Astrocyte (in vitro differentiated cells and primary cell): ENCODE measurements at regions not wholly inside any gene's neighbourhood (a gene's known extent, or its start where the extent isn't known, plus 50 kb on each side); places are given as distances from the start of the nearest gene placed in this dataset.
A peak's percentile ranks its signal among the peaks of the same experiment; 100 is the strongest.

Source experiments
- DNase-seq: peaks from one replicate; pipeline ENCODE4 v3.0.0-alpha.2; 2010; ENCODE audit warnings: low read depth
- FAIRE-seq: peaks from 2 replicates; lab custom pipeline; 2011; peaks lifted over from hg19 to GRCh38; lab: Jason Lieb, UNC
- H2AFZ ChIP-seq: 2 replicates; pipeline ENCODE4 v1.6.0; 2012; ENCODE audit warnings: low read depth, low read length, inconsistent platforms
- H3K27ac ChIP-seq: 2 replicates; pipeline ENCODE4 v1.5.1; 2011; ENCODE audit warnings: low read depth, low read length, inconsistent platforms
- H3K27me3 ChIP-seq: 2 replicates; pipeline ENCODE4 v1.6.0; 2011; ENCODE audit warnings: low read length, inconsistent platforms; ENCODE audit not compliant: insufficient read depth
- H3K36me3 ChIP-seq: 2 replicates; pipeline ENCODE4 v1.5.1; 2011; ENCODE audit warnings: low read length, inconsistent platforms; ENCODE audit not compliant: insufficient read depth
- H3K4me1 ChIP-seq: 2 replicates; pipeline ENCODE4 v1.5.1; 2011; ENCODE audit warnings: low read length, inconsistent platforms; ENCODE audit not compliant: insufficient read depth
- H3K4me2 ChIP-seq: 2 replicates; pipeline ENCODE4 v1.6.0; 2012; ENCODE audit warnings: low read length, inconsistent platforms
- H3K4me3 ChIP-seq: 2 replicates; pipeline ENCODE4 v1.5.1; 2011; ENCODE audit warnings: low read depth, mild to moderate bottlenecking, low read length, inconsistent platforms; ENCODE audit not compliant: insufficient read depth
- H3K79me2 ChIP-seq: 2 replicates; pipeline ENCODE4 v1.6.0; 2012; ENCODE audit warnings: mild to moderate bottlenecking, low read length, inconsistent platforms; ENCODE audit not compliant: insufficient read depth
- H3K9ac ChIP-seq: 2 replicates; pipeline ENCODE4 v1.6.0; 2012; ENCODE audit warnings: mild to moderate bottlenecking, low read length, inconsistent platforms
- H3K9me3 ChIP-seq: 2 replicates; pipeline ENCODE4 v1.5.1; 2012; ENCODE audit warnings: low read depth, mild to moderate bottlenecking, low read length, inconsistent platforms; ENCODE audit not compliant: insufficient read depth
- H4K20me1 ChIP-seq: 2 replicates; pipeline ENCODE4 v1.6.0; 2012; ENCODE audit warnings: low read length, inconsistent platforms; ENCODE audit not compliant: insufficient read depth
- H3K27ac Mint-ChIP-seq: one replicate; pipeline ENCODE4 v1.8.0; 2021; ENCODE audit warnings: mild to moderate bottlenecking, mixed read lengths; ENCODE audit not compliant: unreplicated experiment
- H3K27me3 Mint-ChIP-seq: one replicate; pipeline ENCODE4 v1.8.0; 2021; ENCODE audit warnings: low read depth, mixed read lengths; ENCODE audit not compliant: unreplicated experiment
- H3K36me3 Mint-ChIP-seq: one replicate; pipeline ENCODE4 v1.8.0; 2021; ENCODE audit warnings: low read depth, mixed read lengths; ENCODE audit not compliant: unreplicated experiment
- H3K4me1 Mint-ChIP-seq: one replicate; pipeline ENCODE4 v1.8.0; 2021; ENCODE audit warnings: low read depth, mixed read lengths; ENCODE audit not compliant: unreplicated experiment
- H3K4me3 Mint-ChIP-seq: one replicate; pipeline ENCODE4 v1.8.0; 2021; ENCODE audit warnings: mild to moderate bottlenecking, moderate library complexity, mixed read lengths; ENCODE audit not compliant: unreplicated experiment
- H3K9me3 Mint-ChIP-seq: one replicate; pipeline ENCODE4 v1.8.0; 2021; ENCODE audit warnings: mild to moderate bottlenecking, mixed read lengths; ENCODE audit not compliant: unreplicated experiment
- EZH2 ChIP-seq: IDR thresholded peaks from 2 replicates; pipeline ENCODE4 v1.6.1; 2012; ENCODE audit warnings: mild to moderate bottlenecking, low read length, inconsistent platforms; ENCODE audit not compliant: insufficient read depth
- TF ChIP-seq, protein P1 (sequence below): IDR thresholded peaks from 2 replicates; pipeline ENCODE4 v1.5.1; 2011; ENCODE audit warnings: low read depth, mild to moderate bottlenecking, inconsistent platforms, low read length, moderate library complexity; ENCODE audit not compliant: insufficient read depth

DNA sequence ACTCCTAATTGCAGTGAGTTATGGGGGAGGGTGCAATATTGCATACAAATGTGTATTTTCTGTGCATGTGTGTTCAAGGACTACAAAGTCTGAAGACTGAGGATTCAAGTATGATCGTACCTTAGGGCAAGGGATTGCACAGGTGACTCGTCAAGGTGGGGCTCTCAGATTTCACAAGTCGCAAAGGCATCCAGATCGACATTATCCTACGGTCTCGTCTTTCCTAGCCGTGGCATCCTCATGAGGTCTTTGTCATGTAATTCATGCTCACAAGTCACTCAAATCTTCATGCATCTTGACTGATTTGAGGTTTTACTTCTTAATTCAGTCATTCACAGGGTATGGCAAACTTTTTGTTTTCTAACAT lies 191.4 kb upstream of the HES1 start:
- H3K4me3 ChIP-seq, result no peak overlapping the region
- H3K79me2 ChIP-seq, result no peaks in the 10 kb centered on the region
- no peak overlapping the region for H3K4me2 ChIP-seq
- Mint-ChIP-seq H3K27me3 (peaks cover 92% of the 10 kb centered on the region), H3K36me3 (peaks cover 2% of the 10 kb centered on the region), H3K27ac (no peak overlapping the region), H3K4me3 (no peak overlapping the region), H3K9me3 (peaks cover 5% of the 10 kb centered on the region), H3K4me1 (peaks cover 6% of the 10 kb centered on the region)
- no peak overlapping the region for H3K9ac ChIP-seq
- no peaks in the 10 kb centered on the region for H3K36me3 ChIP-seq
- DNase-seq, result no peak
- H3K27ac ChIP-seq, result no peak overlapping the region
- H3K9me3 ChIP-seq, result no peaks in the 10 kb centered on the region
- no peaks in the 10 kb centered on the region for H4K20me1 ChIP-seq
- no peak overlapping the region for H2AFZ ChIP-seq
- H3K27me3 ChIP-seq, result peaks cover 46% of the 10 kb centered on the region
- no peaks in the 10 kb centered on the region for H3K4me1 ChIP-seq
- TF ChIP-seq, protein P1, sequence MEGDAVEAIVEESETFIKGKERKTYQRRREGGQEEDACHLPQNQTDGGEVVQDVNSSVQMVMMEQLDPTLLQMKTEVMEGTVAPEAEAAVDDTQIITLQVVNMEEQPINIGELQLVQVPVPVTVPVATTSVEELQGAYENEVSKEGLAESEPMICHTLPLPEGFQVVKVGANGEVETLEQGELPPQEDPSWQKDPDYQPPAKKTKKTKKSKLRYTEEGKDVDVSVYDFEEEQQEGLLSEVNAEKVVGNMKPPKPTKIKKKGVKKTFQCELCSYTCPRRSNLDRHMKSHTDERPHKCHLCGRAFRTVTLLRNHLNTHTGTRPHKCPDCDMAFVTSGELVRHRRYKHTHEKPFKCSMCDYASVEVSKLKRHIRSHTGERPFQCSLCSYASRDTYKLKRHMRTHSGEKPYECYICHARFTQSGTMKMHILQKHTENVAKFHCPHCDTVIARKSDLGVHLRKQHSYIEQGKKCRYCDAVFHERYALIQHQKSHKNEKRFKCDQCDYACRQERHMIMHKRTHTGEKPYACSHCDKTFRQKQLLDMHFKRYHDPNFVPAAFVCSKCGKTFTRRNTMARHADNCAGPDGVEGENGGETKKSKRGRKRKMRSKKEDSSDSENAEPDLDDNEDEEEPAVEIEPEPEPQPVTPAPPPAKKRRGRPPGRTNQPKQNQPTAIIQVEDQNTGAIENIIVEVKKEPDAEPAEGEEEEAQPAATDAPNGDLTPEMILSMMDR, result no peak
- TF ChIP-seq EZH2, result no peak
- no peak for FAIRE-seq

DNA sequence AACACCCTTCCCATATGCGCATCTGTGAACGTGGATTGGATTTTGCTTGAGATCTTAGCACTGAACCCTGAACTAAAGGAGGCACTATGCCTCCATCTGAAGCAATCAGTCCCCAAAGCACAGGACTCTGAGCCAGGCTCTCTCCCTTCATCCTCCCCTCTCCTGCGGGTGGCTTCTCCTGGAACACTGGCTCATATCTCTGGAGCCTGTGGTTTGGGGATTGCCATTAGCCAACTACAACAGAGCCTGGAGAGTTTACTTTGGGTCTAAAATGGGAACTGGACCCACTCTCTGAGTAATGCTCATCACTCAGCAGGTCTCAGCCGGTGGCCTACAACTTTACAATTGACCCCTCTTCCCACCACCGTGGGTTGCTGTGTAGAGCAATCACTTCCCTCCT lies 190.8 kb upstream of the HES1 start:
- Histone ChIP-seq H3K4me3 (no peak overlapping the region), H3K9me3 (no peaks in the 10 kb centered on the region), H3K9ac (no peak overlapping the region), H3K27me3 (peaks cover 46% of the 10 kb centered on the region), H2AFZ (no peak overlapping the region), H3K27ac (no peak overlapping the region), H4K20me1 (no peaks in the 10 kb centered on the region), H3K4me2 (no peak overlapping the region), H3K4me1 (no peaks in the 10 kb centered on the region), H3K79me2 (no peaks in the 10 kb centered on the region), H3K36me3 (no peaks in the 10 kb centered on the region)
- TF ChIP-seq, protein P1, result no peak
- TF ChIP-seq EZH2, result no peak
- H3K27ac Mint-ChIP-seq, result no peak overlapping the region
- H3K36me3 Mint-ChIP-seq, result peaks cover 2% of the 10 kb centered on the region
- DNase-seq, result peak; percentile 66
- peaks cover 92% of the 10 kb centered on the region for H3K27me3 Mint-ChIP-seq
- FAIRE-seq, result no peak
- H3K4me1 Mint-ChIP-seq, result peaks cover 6% of the 10 kb centered on the region
- H3K4me3 Mint-ChIP-seq, result no peak overlapping the region
- H3K9me3 Mint-ChIP-seq, result peaks cover 5% of the 10 kb centered on the region

DNA sequence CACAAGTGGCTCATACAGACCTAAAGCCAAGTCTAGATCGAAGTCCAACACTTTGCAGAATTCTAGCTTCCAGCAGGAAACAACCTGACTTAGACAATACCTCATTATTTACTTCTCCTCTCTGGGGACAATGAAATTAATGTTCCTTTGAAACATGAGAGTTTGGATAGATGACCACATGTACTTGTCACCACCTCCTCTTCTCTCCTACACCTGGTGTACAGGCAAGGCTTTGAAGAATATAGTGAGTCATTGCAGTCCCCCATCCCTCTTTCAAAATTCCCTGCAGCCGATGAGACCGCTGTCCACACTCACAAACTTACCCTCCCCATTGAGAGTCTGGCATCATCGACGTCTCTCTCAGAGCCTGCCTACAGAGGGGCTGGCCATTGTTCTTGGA lies 189.0 kb upstream of the HES1 start:
- Histone ChIP-seq H3K36me3 (no peaks in the 10 kb centered on the region), H3K79me2 (no peaks in the 10 kb centered on the region), H3K27ac (no peak overlapping the region), H4K20me1 (no peaks in the 10 kb centered on the region), H2AFZ (no peak overlapping the region), H3K4me3 (no peak overlapping the region), H3K9ac (no peak overlapping the region), H3K9me3 (no peaks in the 10 kb centered on the region), H3K4me1 (no peaks in the 10 kb centered on the region), H3K27me3 (peaks cover 34% of the 10 kb centered on the region), H3K4me2 (no peak overlapping the region)
- FAIRE-seq (no peak), DNase-seq (peak; percentile 74)
- Mint-ChIP-seq H3K4me1 (peaks cover 10% of the 10 kb centered on the region), H3K36me3 (peaks cover 2% of the 10 kb centered on the region), H3K27me3 (peaks cover 90% of the 10 kb centered on the region), H3K27ac (no peak overlapping the region), H3K4me3 (no peak overlapping the region), H3K9me3 (peaks cover 12% of the 10 kb centered on the region)
- TF ChIP-seq EZH2, result no peak
- TF ChIP-seq, protein P1, result no peak
